ENCODE measurements at regions not wholly inside any gene's neighbourhood (a gene's known extent, or its start where the extent isn't known, plus 50 kb on each side); places are given as distances from the start of the nearest gene placed in this dataset.

DNA sequence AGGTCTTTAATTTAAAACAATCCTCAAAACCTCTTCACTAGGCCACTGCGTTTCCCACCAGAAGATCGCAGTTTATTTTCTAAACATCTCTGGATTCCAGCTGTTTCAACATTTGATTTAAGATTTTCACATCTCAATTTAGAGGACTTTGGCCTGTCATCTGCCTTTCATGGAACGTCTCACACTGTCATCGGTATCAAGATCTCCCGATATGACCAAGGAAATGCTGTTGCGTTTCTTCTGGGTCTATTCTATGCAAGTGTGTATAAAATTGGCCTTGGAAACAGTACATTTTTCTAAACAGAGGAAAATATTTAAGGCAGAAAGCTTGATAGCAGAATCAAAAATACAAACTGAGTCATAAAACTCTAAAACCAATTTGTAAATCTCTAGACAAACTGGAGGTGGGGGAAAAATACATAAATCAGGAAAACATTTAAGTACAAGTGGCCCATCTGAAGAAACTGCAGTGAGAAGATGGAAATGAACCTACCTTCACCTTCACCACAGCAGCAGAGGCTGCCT is 53.6 kb upstream of the SIMC1 start:
- TF ChIP-seq, protein P1, sequence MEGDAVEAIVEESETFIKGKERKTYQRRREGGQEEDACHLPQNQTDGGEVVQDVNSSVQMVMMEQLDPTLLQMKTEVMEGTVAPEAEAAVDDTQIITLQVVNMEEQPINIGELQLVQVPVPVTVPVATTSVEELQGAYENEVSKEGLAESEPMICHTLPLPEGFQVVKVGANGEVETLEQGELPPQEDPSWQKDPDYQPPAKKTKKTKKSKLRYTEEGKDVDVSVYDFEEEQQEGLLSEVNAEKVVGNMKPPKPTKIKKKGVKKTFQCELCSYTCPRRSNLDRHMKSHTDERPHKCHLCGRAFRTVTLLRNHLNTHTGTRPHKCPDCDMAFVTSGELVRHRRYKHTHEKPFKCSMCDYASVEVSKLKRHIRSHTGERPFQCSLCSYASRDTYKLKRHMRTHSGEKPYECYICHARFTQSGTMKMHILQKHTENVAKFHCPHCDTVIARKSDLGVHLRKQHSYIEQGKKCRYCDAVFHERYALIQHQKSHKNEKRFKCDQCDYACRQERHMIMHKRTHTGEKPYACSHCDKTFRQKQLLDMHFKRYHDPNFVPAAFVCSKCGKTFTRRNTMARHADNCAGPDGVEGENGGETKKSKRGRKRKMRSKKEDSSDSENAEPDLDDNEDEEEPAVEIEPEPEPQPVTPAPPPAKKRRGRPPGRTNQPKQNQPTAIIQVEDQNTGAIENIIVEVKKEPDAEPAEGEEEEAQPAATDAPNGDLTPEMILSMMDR (IDR thresholded peaks at IDR 0.05) = no peak
- no peak for TF ChIP-seq POLR2A (IDR thresholded peaks at IDR 0.05)
